ENCODE measurements at regions not wholly inside any gene's neighbourhood (a gene's known extent, or its start where the extent isn't known, plus 50 kb on each side); places are given as distances from the start of the nearest gene placed in this dataset.

DNA sequence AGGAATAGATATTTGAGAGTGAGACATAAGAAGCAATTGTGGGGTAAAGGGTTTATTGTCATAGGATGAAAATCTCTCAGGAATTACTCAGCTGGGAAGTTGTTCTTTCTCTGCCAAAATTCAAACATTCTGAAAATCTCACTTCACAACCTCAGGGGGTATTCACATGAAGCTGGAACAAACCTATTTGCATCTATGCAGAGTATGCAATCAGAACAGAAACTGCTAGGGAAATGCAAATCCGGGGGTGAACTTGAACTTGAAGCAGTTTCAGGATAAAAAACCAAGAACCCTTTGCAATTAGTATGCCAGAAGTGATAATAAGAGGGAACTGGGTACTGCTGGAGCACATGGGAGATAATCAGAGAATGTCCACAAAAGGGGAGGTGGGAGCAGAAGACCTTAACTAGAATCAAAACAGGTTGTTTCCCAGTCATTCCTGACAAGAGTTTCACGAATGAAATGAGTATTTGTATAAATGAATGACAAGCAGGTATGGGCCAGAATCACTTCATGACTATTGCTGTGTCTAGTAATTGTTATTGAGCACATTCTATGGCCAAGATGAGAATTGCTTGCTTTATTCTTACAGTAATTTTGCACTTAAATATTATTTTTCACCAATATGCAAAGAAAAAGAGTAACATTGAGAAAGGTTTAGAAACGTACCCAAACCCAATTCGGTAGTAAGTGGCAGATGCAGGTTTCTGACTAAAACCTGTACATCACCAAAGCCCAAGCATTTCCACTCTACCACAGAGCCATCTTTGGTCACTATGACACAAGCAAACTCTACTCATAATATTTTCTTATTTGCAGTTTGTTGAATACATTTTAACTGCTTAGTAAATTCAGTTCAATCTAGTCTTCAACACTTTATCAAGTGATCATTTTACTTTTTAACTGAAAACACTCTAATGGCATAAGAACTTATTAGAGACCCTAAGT lies 61.8 kb upstream of the UBASH3B start:
- TF ChIP-seq, protein P1, sequence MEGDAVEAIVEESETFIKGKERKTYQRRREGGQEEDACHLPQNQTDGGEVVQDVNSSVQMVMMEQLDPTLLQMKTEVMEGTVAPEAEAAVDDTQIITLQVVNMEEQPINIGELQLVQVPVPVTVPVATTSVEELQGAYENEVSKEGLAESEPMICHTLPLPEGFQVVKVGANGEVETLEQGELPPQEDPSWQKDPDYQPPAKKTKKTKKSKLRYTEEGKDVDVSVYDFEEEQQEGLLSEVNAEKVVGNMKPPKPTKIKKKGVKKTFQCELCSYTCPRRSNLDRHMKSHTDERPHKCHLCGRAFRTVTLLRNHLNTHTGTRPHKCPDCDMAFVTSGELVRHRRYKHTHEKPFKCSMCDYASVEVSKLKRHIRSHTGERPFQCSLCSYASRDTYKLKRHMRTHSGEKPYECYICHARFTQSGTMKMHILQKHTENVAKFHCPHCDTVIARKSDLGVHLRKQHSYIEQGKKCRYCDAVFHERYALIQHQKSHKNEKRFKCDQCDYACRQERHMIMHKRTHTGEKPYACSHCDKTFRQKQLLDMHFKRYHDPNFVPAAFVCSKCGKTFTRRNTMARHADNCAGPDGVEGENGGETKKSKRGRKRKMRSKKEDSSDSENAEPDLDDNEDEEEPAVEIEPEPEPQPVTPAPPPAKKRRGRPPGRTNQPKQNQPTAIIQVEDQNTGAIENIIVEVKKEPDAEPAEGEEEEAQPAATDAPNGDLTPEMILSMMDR (IDR thresholded peaks at IDR 0.05; ENCODE audit: borderline replicate concordance, extremely low read depth, low read length, poor library complexity, severe bottlenecking) = no peak
- no peak for TF ChIP-seq EZH2 (IDR thresholded peaks at IDR 0.05; ENCODE audit: borderline replicate concordance, low read depth, low read length, severe bottlenecking)
